DOHH2 (cell line): ENCODE measurements at regions not wholly inside any gene's neighbourhood (a gene's known extent, or its start where the extent isn't known, plus 50 kb on each side); places are given as distances from the start of the nearest gene placed in this dataset.

Source experiments
- CTCF ChIP-seq: fragments of 200-600 bp; sonication (generic); IDR thresholded peaks from one replicate; pipeline ENCODE4 v1.5.1; 2014; ENCODE audit warnings: antibody characterized with exemption, mild to moderate bottlenecking, low read depth, low read length; ENCODE audit not compliant: poor library complexity, severe bottlenecking
- EZH2phosphoT487 ChIP-seq: fragments of 200-600 bp; sonication (generic); IDR thresholded peaks from 2 replicates; pipeline ENCODE4 v1.6.1; 2017; ENCODE audit warnings: borderline replicate concordance, mild to moderate bottlenecking, antibody characterized with exemption, low read length, moderate library complexity, mixed read lengths

- TF ChIP-seq CTCF (no peak), EZH2phosphoT487 (no peak)
Measured at GRCh38 chr1:116239916-116240315, 128.7 kb downstream of the MAB21L3 start.
